ENCODE measurements at regions not wholly inside any gene's neighbourhood (a gene's known extent, or its start where the extent isn't known, plus 50 kb on each side); places are given as distances from the start of the nearest gene placed in this dataset.

GRCh38 chr6:85706272-85706671 is 63.6 kb upstream of the SYNCRIP start:
- DNase-seq, result no peak

DNA sequence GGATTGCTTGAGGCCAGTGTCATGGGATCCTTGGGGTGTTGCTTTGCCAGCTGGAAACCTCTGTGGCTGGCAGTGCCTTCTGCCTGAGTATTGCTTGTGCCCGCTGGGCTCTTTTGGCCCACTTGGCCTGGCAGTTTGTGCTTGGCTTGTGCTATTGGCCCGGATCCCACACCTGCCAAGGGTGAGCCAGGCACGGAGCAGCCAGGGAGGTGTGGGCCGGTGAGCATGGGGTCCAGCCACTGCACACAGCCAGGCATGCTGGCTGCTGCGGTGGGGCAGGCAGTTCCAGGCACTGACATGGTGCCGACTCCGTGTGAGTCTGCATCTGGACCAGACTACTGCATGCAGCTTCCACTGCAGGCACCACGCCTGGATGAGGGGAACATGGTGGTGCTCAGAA is 62.5 kb upstream of the SYNCRIP start:
- DNase-seq, result no peak

- DNase-seq, result no peak
These were observed 60.7 kb upstream of the SYNCRIP start for GRCh38 chr6:85703406-85703805.
